ENCODE measurements at regions not wholly inside any gene's neighbourhood (a gene's known extent, or its start where the extent isn't known, plus 50 kb on each side); places are given as distances from the start of the nearest gene placed in this dataset.

DNA sequence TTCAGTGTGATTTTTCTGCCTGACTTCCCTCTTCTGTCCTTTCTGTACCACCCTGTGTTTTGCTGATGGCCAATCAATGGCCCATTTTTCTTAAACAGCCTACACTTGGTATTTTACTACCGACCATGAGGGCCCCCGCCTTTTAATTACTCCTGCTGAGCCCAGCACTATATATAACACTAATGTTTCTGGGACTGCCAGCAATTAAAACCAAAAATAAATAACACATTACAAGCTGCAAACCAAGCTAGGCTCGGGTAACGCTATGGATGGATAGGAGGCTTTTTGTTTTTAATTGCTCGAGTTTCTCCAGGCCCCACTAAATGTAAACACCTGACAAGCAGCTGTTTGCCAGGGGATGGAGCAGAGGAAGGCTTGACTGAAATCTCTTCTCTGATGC lies 915.4 kb upstream of the AUTS2 start:
- DNase-seq (ENCODE audit: low spot score in 2 of 2) = no peak
- no peaks in the 10 kb centered on the region for H3K4me1 Mint-ChIP-seq
- H3K27ac Mint-ChIP-seq (ENCODE audit: low read depth) = no peak overlapping the region
- no peaks in the 10 kb centered on the region for H3K36me3 Mint-ChIP-seq (ENCODE audit: insufficient read depth)
- peaks cover 7% of the 10 kb centered on the region for H3K9me3 Mint-ChIP-seq
- no peaks in the 10 kb centered on the region for H3K27me3 Mint-ChIP-seq
- no peak for ATAC-seq (replicated peaks; ENCODE audit: extremely low read depth, poor library complexity, severe bottlenecking)
- H3K4me3 Mint-ChIP-seq = no peak overlapping the region

DNA sequence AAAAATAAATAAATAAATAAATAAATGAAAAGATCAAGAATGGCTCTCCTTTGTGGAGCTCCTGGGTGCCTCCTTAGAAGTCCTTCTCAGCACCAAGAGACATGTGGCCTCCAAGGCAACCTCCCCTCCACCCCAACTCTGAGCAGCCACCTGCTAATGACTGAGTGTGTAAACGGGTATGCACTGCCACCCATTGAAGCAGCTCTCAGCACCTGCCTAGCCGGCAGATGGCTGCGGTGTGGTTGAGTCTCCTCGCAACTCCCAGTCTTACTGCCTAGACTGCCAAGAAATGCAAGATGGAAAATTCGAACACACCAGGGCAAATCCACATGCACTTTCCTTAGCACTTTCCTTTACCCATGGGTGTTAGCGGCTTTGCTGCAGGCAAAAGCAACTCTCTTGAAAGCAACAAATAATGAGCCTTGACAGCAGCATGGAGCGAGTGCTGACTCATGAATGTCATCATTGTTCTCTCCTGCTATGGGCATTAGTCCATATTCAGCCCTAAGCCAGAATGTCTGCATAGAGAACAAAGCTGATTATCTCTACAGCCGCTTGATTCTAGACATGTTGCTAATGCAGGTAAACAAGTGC lies 913.9 kb upstream of the AUTS2 start:
- DNase-seq (ENCODE audit: low spot score in 2 of 2) = no peak
- Mint-ChIP-seq H3K4me3 (no peak overlapping the region), H3K9me3 (peaks cover 13% of the 10 kb centered on the region)

DNA sequence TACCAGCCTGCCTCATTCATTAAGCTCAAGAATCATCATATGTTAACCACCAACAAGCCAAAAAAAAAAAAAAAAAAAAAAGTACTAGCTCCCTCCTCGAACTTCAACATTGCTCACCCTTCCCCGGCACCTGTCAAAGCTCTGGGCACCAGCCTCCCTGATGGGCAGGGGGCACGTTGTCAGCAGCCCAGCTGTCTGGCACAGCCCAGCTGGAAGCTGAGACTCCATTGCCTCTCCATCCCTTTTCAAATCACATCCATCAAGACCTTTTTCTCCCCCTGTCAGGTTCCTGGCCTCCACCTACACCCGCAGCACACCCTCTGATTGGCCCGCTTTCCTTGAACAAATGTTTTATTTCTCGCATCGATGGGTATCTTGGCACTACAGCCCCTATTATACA lies 913.3 kb upstream of the AUTS2 start:
- Mint-ChIP-seq H3K4me1 (no peaks in the 10 kb centered on the region), H3K27ac (ENCODE audit: low read depth) (no peak overlapping the region), H3K27me3 (no peaks in the 10 kb centered on the region), H3K9me3 (peaks cover 9% of the 10 kb centered on the region), H3K4me3 (no peak overlapping the region), H3K36me3 (ENCODE audit: insufficient read depth) (no peaks in the 10 kb centered on the region)
- ATAC-seq (replicated peaks; ENCODE audit: extremely low read depth, poor library complexity, severe bottlenecking) (no peak), DNase-seq (ENCODE audit: low spot score in 2 of 2) (no peak)

More for the DNA sequence above, 913.9 kb upstream of the AUTS2 start:
- no peak for ATAC-seq (replicated peaks; ENCODE audit: extremely low read depth, poor library complexity, severe bottlenecking)
- Mint-ChIP-seq H3K27ac (ENCODE audit: low read depth) (no peak overlapping the region), H3K27me3 (no peaks in the 10 kb centered on the region), H3K4me1 (no peaks in the 10 kb centered on the region), H3K36me3 (ENCODE audit: insufficient read depth) (no peaks in the 10 kb centered on the region)

DNA sequence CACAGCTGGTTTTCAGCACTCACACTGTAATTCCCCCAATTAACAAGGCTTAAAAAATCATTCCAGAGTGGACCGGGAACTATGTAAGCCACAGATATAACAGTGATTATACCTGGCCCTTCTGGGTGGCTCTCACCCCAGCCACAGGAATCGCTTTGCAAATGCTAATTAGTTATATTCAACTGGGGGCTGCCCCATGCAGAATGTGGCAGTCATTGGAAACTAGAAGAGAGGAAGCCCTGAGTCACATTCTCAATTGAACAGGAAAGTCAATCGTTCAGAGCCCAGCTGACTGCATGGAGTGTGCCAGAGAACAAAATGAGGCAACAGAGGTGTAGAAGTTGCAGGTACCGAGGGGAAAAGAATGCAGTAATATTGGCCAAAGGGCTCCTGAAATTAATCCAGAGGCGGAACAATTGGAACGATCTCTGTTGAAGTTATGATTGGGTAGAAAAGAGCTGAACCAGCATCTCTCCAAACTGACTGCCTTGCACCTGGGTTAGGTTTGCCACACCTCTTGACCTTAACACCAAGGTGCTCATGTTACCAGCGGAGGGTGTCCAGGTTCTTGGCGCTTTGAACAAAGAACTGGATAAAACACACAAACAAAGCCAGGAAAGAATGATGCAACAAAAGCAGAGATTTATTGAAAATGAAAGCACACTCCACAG lies 909.7 kb upstream of the AUTS2 start:
- no peak for DNase-seq (ENCODE audit: low spot score in 2 of 2)
- Mint-ChIP-seq H3K27ac (ENCODE audit: low read depth) (no peak overlapping the region), H3K4me3 (no peak overlapping the region), H3K9me3 (peaks cover 11% of the 10 kb centered on the region), H3K36me3 (ENCODE audit: insufficient read depth) (no peaks in the 10 kb centered on the region), H3K27me3 (no peaks in the 10 kb centered on the region), H3K4me1 (no peaks in the 10 kb centered on the region)
- ATAC-seq (replicated peaks; ENCODE audit: extremely low read depth, poor library complexity, severe bottlenecking) = no peak

DNA sequence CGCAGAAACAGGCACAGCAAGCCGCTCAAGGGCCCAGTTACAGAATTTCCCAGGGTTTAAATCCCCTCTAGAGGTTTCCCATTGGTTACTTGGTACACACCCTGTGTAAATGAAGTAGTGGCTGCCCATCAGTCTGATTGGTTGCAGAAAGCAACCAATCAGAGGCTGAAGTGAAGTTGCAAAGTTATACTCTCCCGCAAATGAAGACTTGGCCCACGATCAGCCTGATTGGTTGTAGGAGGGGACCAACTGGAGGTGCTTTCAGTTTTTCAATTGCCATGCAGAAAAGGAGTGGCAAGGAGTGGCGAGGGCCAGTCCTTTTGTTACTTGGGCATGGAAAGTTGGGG lies 909.2 kb upstream of the AUTS2 start:
- no peak overlapping the region for H3K27ac Mint-ChIP-seq (ENCODE audit: low read depth)
- H3K9me3 Mint-ChIP-seq = peaks cover 11% of the 10 kb centered on the region
- no peaks in the 10 kb centered on the region for H3K36me3 Mint-ChIP-seq (ENCODE audit: insufficient read depth)
- no peak for DNase-seq (ENCODE audit: low spot score in 2 of 2)
- H3K27me3 Mint-ChIP-seq = no peaks in the 10 kb centered on the region
- H3K4me1 Mint-ChIP-seq = no peaks in the 10 kb centered on the region
- no peak for ATAC-seq (replicated peaks; ENCODE audit: extremely low read depth, poor library complexity, severe bottlenecking)
- no peak overlapping the region for H3K4me3 Mint-ChIP-seq

DNA sequence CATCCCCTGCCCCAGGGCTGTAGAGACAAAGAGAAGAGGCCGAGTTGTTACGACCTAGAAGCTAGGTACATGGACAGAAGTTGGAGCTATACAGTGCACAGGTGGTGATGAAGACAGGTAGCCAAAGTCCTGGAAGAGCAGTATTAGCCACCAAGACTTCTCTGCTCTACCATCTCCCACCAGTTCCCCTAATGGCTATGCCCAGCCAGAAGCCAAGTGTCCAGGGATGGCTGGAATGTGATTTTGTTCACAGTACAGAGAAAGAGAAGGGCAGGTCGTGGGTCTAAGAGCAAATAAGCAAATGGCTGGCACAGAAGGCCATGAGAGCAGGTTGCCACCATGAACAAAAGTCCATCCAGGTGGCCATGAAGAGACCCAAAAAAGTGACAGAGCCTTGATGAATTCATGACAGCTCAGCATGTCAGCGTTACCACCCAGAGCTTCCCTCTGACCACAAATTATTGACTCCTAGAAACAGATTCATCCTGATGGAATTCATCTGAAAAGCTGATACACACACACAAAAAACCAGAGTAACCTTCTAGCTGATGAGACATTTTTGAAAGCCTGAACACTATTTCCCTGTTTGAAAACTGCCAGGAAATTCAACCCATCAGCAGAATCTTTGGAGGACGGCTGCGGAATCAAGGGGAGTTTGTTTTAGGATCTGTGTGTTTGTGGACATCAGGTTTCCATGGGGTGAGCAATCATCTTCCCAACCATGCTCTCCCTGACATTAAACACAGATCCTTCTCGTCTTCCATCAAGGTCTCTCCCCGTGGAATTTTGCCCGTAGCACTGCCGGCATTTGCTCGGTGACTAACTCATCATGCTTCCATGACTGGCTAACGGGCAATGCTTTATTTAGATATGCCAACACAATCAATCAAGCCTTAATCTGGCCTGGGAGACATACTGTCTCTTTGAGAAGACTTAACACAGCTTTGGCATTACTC lies 906.7 kb upstream of the AUTS2 start:
- H3K27me3 Mint-ChIP-seq = no peaks in the 10 kb centered on the region
- H3K4me1 Mint-ChIP-seq = no peaks in the 10 kb centered on the region
- DNase-seq (ENCODE audit: low spot score in 2 of 2) = no peak
- no peak overlapping the region for H3K27ac Mint-ChIP-seq (ENCODE audit: low read depth)
- no peak for ATAC-seq (replicated peaks; ENCODE audit: extremely low read depth, poor library complexity, severe bottlenecking)
- H3K9me3 Mint-ChIP-seq = peaks cover 20% of the 10 kb centered on the region
- no peaks in the 10 kb centered on the region for H3K36me3 Mint-ChIP-seq (ENCODE audit: insufficient read depth)
- no peak overlapping the region for H3K4me3 Mint-ChIP-seq

DNA sequence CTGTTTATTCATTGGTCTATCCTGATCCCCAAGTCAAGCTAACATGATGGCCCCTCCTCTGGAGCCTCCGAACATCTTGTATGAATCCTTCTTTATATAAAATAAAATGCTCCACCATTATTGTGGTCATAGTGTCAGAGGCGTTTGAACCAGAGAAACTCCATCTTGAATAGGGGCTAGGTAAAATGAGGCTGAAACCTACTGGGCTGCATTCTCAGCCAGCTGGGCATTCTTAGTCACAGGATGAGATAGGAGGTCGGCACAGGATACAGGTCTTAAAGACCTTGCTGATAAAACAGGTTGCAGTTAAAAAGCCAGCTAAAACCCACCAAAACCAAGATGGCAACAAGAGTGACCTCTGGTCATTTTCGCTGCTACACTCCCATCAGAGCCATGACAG lies 905.8 kb upstream of the AUTS2 start:
- Mint-ChIP-seq H3K27ac (ENCODE audit: low read depth) (no peak overlapping the region), H3K9me3 (peaks cover 20% of the 10 kb centered on the region), H3K36me3 (ENCODE audit: insufficient read depth) (peaks cover 2% of the 10 kb centered on the region), H3K4me1 (no peaks in the 10 kb centered on the region), H3K4me3 (no peak overlapping the region), H3K27me3 (no peaks in the 10 kb centered on the region)
- ATAC-seq (replicated peaks; ENCODE audit: extremely low read depth, poor library complexity, severe bottlenecking) (no peak), DNase-seq (ENCODE audit: low spot score in 2 of 2) (no peak)

DNA sequence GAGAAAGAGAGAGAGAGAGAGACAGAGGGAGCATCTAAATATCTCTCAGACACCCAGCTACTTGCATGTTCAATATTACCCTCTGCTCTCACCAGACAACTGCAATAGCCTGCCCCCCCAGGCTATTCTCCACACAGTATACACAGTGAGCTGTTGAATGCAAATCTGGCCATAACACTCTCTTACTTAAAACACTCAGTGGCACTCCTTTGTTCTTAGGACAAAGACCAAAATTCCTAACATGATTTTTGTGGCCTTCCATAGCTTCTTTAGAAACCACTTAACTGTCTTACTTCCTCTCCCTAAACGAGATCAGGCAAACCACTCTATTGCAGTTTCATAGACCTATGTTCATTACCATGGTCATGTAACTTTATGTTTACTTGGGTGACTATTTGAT lies 903.6 kb upstream of the AUTS2 start:
- ATAC-seq (replicated peaks; ENCODE audit: extremely low read depth, poor library complexity, severe bottlenecking) = no peak
- Mint-ChIP-seq H3K27ac (ENCODE audit: low read depth) (no peak overlapping the region), H3K27me3 (no peaks in the 10 kb centered on the region), H3K9me3 (peaks cover 14% of the 10 kb centered on the region), H3K4me1 (no peaks in the 10 kb centered on the region), H3K4me3 (no peak overlapping the region), H3K36me3 (ENCODE audit: insufficient read depth) (peaks cover 2% of the 10 kb centered on the region)
- DNase-seq (ENCODE audit: low spot score in 2 of 2) = no peak

DNA sequence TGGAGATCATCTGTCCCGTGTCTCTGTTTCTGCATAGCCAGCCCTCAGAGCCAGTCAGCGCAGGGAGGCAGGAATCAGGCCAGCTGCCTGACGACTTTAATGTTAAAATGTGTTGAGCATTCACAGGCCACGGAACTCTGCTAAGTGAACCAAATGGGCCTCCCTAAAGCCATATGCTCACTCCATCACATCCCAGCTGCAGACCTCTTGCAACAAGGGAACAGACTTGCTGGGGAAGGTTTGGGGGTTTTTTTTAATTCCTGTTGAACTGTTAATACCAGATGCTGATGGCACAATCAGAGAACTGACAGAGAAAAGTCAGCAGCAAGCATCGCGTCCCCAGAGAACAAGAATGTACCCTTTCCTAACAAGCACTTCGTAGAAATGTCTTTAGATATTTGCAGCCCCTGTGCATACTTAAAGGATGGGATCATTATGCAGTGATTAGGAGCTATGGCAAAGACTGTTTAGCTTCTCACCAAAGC lies 900.4 kb upstream of the AUTS2 start:
- peaks cover 2% of the 10 kb centered on the region for H3K36me3 Mint-ChIP-seq (ENCODE audit: insufficient read depth)
- peaks cover 9% of the 10 kb centered on the region for H3K9me3 Mint-ChIP-seq
- no peaks in the 10 kb centered on the region for H3K27me3 Mint-ChIP-seq
- DNase-seq (ENCODE audit: low spot score in 2 of 2) = no peak
- no peak overlapping the region for H3K27ac Mint-ChIP-seq (ENCODE audit: low read depth)
- no peak for ATAC-seq (replicated peaks; ENCODE audit: extremely low read depth, poor library complexity, severe bottlenecking)
- H3K4me3 Mint-ChIP-seq = no peak overlapping the region
- no peaks in the 10 kb centered on the region for H3K4me1 Mint-ChIP-seq

DNA sequence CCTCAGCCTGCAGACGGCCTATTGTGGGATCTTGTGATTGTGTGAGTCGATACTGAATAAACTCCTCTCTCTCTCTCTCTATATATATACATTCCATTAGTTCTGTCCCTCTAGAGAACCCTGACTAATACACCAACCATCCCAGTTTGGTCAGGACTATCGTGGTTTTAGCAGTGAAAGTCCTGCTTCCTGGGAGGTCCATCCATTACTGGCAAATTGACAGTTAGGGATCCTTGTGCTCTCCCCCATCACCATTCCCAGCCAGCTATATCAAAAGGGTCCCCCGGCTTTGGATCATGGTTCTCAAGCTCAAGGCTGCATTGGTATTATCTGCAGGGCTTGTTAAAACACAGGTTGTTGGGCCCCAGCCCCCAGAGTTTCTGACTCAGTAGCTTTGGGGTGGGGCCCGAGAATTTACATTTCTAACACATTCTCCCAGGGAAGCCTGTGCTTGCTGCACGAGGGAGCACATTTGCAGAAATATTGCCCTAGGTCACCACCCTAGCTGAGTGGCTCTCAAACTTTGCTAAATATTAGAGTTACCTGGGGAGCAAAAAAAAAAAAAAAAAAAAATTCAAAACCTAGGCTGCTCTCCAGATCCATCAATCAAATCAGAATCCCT lies 899.1 kb upstream of the AUTS2 start:
- peaks cover 2% of the 10 kb centered on the region for H3K36me3 Mint-ChIP-seq (ENCODE audit: insufficient read depth)
- DNase-seq (ENCODE audit: low spot score in 2 of 2) (no peak), ATAC-seq (replicated peaks; ENCODE audit: extremely low read depth, poor library complexity, severe bottlenecking) (no peak)
- no peaks in the 10 kb centered on the region for H3K27me3 Mint-ChIP-seq
- H3K27ac Mint-ChIP-seq (ENCODE audit: low read depth) = no peak overlapping the region
- peaks cover 13% of the 10 kb centered on the region for H3K9me3 Mint-ChIP-seq
- H3K4me1 Mint-ChIP-seq = no peaks in the 10 kb centered on the region
- no peak overlapping the region for H3K4me3 Mint-ChIP-seq

DNA sequence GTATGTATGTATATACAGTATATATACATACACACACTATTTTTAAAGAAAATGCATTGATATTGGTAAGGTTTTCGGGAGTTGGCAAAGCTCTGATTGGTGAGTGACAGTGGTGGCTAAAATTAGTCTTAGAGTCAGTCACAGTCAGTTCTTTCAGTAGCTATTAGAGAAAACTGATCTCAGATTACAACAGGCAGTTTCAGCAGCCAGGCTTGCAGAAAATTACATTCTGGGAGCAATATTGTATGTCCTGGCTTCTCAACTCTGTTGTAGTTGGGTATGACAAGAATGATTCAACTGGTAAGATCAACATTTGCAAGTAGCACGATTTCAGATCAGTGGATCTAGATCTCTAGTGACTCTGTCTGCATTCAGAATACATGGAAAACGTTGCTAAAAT lies 897.9 kb upstream of the AUTS2 start:
- H3K4me1 Mint-ChIP-seq = no peaks in the 10 kb centered on the region
- H3K36me3 Mint-ChIP-seq (ENCODE audit: insufficient read depth) = peaks cover 2% of the 10 kb centered on the region
- H3K4me3 Mint-ChIP-seq = no peak overlapping the region
- H3K27ac Mint-ChIP-seq (ENCODE audit: low read depth) = no peak overlapping the region
- ATAC-seq (replicated peaks; ENCODE audit: extremely low read depth, poor library complexity, severe bottlenecking) = no peak
- DNase-seq (ENCODE audit: low spot score in 2 of 2) = no peak
- peaks cover 8% of the 10 kb centered on the region for H3K9me3 Mint-ChIP-seq
- H3K27me3 Mint-ChIP-seq = no peaks in the 10 kb centered on the region

DNA sequence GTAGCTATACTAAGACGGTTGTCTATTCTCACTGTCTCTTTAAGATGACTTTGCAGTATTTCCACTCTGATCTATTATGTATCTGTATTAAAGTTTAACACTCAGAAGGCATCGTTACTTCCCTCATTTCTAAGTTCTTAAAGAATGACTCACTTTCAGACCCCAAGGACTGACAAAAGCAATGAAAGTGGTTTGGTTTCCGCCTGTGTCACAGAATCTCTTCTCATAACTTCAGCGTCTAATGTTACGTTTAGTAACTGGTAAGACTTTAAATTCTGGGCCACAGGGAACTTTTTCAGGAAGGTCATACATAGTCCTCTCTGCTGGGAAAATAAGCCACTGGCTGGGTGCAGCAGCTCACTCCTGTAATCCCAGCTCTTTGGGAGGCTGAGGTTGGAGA lies 892.0 kb upstream of the AUTS2 start:
- no peaks in the 10 kb centered on the region for H3K27me3 Mint-ChIP-seq
- peaks cover 21% of the 10 kb centered on the region for H3K9me3 Mint-ChIP-seq
- no peaks in the 10 kb centered on the region for H3K4me1 Mint-ChIP-seq
- H3K4me3 Mint-ChIP-seq = no peak overlapping the region
- DNase-seq (ENCODE audit: low spot score in 2 of 2) = no peak
- ATAC-seq (replicated peaks; ENCODE audit: extremely low read depth, poor library complexity, severe bottlenecking) = no peak
- no peak overlapping the region for H3K27ac Mint-ChIP-seq (ENCODE audit: low read depth)
- no peaks in the 10 kb centered on the region for H3K36me3 Mint-ChIP-seq (ENCODE audit: insufficient read depth)

Data from central memory CD8-positive, alpha-beta T cell (primary cell).